Breast epithelium (tissue), 4 donors: ENCODE measurements at regions not wholly inside any gene's neighbourhood (a gene's known extent, or its start where the extent isn't known, plus 50 kb on each side); places are given as distances from the start of the nearest gene placed in this dataset.

ENCODE experiments used
- DNase-seq, 2 donors: peaks; one replicate each; pipeline ENCODE4 v3.0.0-alpha.2; 2019; ENCODE audit warnings: low spot score in 2 of 2
- H3K27ac ChIP-seq, 2 donors: fragments of 200-600 bp; sonication (generic) in 1 of 2; one replicate each; pipeline ENCODE4 v1.5.1; 2016 to 2019; ENCODE audit warnings: mild to moderate bottlenecking in 1 of 2
- H3K27me3 ChIP-seq, 2 donors: fragments of 200-600 bp; sonication (generic) in 1 of 2; one replicate each; pipeline versions ENCODE4 v1.5.1 to v1.6.0; 2017 to 2019; ENCODE audit warnings: control low read depth in 1 of 2, mild to moderate bottlenecking in 1 of 2
- H3K36me3 ChIP-seq: fragments of 200-600 bp; one replicate; pipeline ENCODE4 v1.5.1; 2019
- H3K4me1 ChIP-seq, 2 donors: fragments of 200-600 bp; sonication (generic); one replicate each; pipeline ENCODE4 v1.5.1; 2016 to 2019; ENCODE audit warnings: control low read depth in 1 of 2
- H3K4me3 ChIP-seq, 3 donors: fragments of 200-600 bp; sonication (generic); 1 replicate in 2 of 3; 2 replicates in 1 of 3; pipeline ENCODE4 v1.5.1; 2016 to 2019; ENCODE audit warnings: mild to moderate bottlenecking in 3 of 3, moderate library complexity in 2 of 3
- H3K9me3 ChIP-seq, 2 donors: fragments of 200-600 bp; sonication (generic) in 1 of 2; one replicate each; pipeline ENCODE4 v1.5.1; 2016 to 2019; ENCODE audit warnings: control low read depth in 1 of 2
- POLR2A ChIP-seq: fragments of 450-650 bp; IDR thresholded peaks from one replicate; pipeline ENCODE4 v1.6.1; 2016; ENCODE audit warnings: antibody characterized with exemption, mild to moderate bottlenecking, moderate library complexity
- POLR2AphosphoS5 ChIP-seq, 3 donors: sonication (generic); formaldehyde crosslinking; IDR thresholded peaks; one replicate each; pipeline ENCODE4 v1.6.1; 2017; ENCODE audit warnings: antibody characterized with exemption in 3 of 3
- intact Hi-C: fragments of 100-400 bp; cut with DNase I; formaldehyde crosslinking; loops from one replicate; pipeline ENCODE4 v1.15.1; 2023; ENCODE audit warnings: low total_unique reads
- TF ChIP-seq, protein P1 (sequence below), 3 donors: fragments of 450-650 bp; IDR thresholded peaks; one replicate each; pipeline ENCODE4 v1.5.1; 2016 to 2017; ENCODE audit warnings: antibody characterized with exemption in 3 of 3, mild to moderate bottlenecking in 3 of 3, moderate library complexity in 3 of 3

DNA sequence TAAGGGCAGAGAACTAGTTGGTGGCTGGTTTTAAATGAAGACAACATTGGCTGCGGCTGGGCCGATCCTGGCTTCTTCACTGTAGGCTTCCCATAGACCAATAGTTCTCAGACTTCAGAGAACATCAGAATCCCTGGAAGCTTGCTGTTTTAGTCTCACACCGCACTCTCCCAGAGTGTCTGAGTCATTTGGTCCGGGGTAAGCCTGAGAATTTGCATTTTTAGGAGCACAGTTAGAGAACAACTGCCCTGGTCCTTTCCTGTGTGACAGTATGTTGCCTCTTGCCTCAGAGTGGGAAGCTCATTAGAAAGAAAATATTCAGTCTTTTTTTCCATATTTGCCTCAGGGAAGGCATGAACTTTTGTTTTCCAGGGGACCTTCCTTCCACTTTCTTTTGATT is 137.1 kb upstream of the GAREM1 start:
- TF ChIP-seq POLR2AphosphoS5 (IDR thresholded peaks at IDR 0.05) (no peak), POLR2A (no peak)
- TF ChIP-seq, protein P1, sequence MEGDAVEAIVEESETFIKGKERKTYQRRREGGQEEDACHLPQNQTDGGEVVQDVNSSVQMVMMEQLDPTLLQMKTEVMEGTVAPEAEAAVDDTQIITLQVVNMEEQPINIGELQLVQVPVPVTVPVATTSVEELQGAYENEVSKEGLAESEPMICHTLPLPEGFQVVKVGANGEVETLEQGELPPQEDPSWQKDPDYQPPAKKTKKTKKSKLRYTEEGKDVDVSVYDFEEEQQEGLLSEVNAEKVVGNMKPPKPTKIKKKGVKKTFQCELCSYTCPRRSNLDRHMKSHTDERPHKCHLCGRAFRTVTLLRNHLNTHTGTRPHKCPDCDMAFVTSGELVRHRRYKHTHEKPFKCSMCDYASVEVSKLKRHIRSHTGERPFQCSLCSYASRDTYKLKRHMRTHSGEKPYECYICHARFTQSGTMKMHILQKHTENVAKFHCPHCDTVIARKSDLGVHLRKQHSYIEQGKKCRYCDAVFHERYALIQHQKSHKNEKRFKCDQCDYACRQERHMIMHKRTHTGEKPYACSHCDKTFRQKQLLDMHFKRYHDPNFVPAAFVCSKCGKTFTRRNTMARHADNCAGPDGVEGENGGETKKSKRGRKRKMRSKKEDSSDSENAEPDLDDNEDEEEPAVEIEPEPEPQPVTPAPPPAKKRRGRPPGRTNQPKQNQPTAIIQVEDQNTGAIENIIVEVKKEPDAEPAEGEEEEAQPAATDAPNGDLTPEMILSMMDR (IDR thresholded peaks at IDR 0.05), result no peak
- no peaks in the 10 kb centered on the region for H3K36me3 ChIP-seq
- no peak for DNase-seq
- H3K9me3 ChIP-seq, result no peaks in the 10 kb centered on the region
- H3K27me3 ChIP-seq, result no peaks in the 10 kb centered on the region
- no peak overlapping the region for H3K27ac ChIP-seq
- no peak overlapping the region for H3K4me3 ChIP-seq
- H3K4me1 ChIP-seq, result no peaks in the 10 kb centered on the region
- intact Hi-C loops, result no loop called here

DNA sequence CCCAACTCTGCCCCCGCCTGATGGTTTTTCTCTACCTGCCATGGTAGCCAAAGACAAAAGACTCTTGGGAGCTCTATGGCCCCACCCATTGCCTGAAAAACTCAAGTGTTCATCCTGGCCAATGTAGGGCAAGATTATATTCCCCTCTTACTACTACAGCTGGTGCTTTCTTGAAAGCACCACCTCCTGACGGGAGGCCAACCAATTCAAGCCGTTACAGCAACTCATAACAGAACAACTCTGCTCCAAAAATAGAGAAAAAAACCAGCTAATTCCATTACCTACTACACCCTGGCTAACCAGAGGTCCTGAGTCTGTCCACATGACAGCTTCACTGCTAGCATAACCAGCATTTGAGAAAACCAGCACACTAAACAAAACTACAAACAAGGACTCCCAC is 127.5 kb upstream of the GAREM1 start:
- intact Hi-C loops, result no loop called here
- Histone ChIP-seq H3K27me3 (no peaks in the 10 kb centered on the region), H3K4me3 (no peak overlapping the region), H3K4me1 (no peaks in the 10 kb centered on the region), H3K27ac (no peak overlapping the region), H3K36me3 (no peaks in the 10 kb centered on the region), H3K9me3 (peaks cover 0 to 4% of the 10 kb centered on the region in 2 donors)
- TF ChIP-seq POLR2AphosphoS5 (IDR thresholded peaks at IDR 0.05), result no peak
- TF ChIP-seq, protein P1 (IDR thresholded peaks at IDR 0.05), result no peak
- no peak for TF ChIP-seq POLR2A
- no peak for DNase-seq

DNA sequence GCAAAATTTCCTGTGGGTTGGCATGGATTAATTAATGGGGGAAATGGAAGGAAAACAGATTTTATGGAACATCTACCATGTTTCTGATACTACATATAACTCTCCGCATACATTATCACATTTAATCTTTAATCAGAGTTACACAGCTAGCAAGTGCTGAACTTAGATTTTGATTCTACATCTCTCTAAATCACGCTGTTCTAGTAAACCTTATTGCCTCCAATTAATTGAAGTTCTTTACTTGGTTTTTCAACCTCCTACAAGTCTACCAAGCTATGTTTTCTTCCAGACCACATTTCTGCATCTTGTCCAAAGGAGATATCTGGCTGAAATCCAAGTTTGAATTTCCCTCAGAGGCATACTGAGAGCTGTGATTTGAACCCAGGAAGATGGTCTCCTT is 125.8 kb upstream of the GAREM1 start:
- TF ChIP-seq POLR2AphosphoS5 (IDR thresholded peaks at IDR 0.05) (no peak), POLR2A (no peak)
- TF ChIP-seq, protein P1 (IDR thresholded peaks at IDR 0.05), result no peak
- no peaks in the 10 kb centered on the region for H3K4me1 ChIP-seq
- H3K36me3 ChIP-seq, result no peaks in the 10 kb centered on the region
- intact Hi-C loops, result no loop called here
- no peaks in the 10 kb centered on the region for H3K27me3 ChIP-seq
- no peak overlapping the region for H3K4me3 ChIP-seq
- H3K27ac ChIP-seq, result no peak overlapping the region
- H3K9me3 ChIP-seq, result peaks cover 0 to 4% of the 10 kb centered on the region in 2 donors
- no peak for DNase-seq

DNA sequence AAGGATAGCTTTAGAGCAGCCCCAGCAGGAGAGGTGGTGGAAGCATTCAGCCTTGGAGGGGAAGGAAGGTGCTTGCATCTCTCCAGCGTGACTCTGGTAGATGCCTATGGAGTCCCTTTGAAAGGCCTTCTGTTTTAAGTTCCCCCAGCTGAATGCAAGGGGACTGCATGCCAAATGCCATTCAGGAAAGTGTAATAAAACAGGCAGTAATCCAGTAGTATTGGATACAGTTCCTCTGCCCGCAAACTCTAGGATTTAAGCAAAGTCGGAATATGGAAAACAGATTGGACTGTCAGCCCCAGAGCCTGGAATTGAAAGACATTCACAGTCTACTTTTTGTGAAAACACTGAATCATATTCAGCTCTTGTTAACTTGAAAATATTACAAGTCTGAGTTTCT is 125.2 kb upstream of the GAREM1 start:
- H3K4me3 ChIP-seq, result no peak overlapping the region
- H3K4me1 ChIP-seq, result no peaks in the 10 kb centered on the region
- H3K36me3 ChIP-seq, result no peaks in the 10 kb centered on the region
- DNase-seq, result no peak
- TF ChIP-seq POLR2A, result no peak
- TF ChIP-seq POLR2AphosphoS5 (IDR thresholded peaks at IDR 0.05), result no peak
- TF ChIP-seq, protein P1 (IDR thresholded peaks at IDR 0.05), result no peak
- H3K27me3 ChIP-seq, result no peaks in the 10 kb centered on the region
- intact Hi-C loops, result no loop called here
- H3K27ac ChIP-seq, result no peak overlapping the region
- H3K9me3 ChIP-seq, result peaks cover 0 to 4% of the 10 kb centered on the region in 2 donors

DNA sequence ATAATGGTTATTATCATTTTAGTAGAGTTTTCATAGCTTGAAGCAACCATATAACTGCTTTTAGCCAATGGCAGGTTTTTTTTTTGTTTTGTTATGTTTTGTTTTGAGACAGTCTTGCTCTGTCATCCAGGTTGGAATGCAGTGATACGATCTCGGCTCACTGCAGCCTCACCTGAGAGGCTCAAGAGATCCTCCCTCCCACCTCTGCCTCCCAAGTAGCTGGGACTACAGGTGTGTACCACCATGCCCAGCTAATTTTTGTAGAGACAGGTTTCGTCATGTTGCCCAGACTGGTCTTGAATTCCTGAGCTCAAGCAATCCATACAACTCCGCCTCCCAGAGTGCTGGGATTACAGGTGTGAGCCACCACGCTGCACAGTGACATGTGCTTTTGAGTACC is 117.5 kb upstream of the GAREM1 start:
- intact Hi-C loops, result no loop called here
- H3K27me3 ChIP-seq, result no peaks in the 10 kb centered on the region
- H3K9me3 ChIP-seq, result no peaks in the 10 kb centered on the region

More for the DNA sequence above, 117.5 kb upstream of the GAREM1 start:
- DNase-seq, result no peak
- TF ChIP-seq POLR2AphosphoS5 (IDR thresholded peaks at IDR 0.05), result no peak
- TF ChIP-seq, protein P1 (IDR thresholded peaks at IDR 0.05), result no peak
- TF ChIP-seq POLR2A, result no peak
- H3K4me3 ChIP-seq, result no peak overlapping the region
- H3K36me3 ChIP-seq, result no peaks in the 10 kb centered on the region
- no peak overlapping the region for H3K27ac ChIP-seq
- H3K4me1 ChIP-seq, result no peaks in the 10 kb centered on the region
